PC-9 (cell line): ENCODE measurements at regions not wholly inside any gene's neighbourhood (a gene's known extent, or its start where the extent isn't known, plus 50 kb on each side); places are given as distances from the start of the nearest gene placed in this dataset.

Source experiments
- BruUV-seq: library from RNA; stranded (reverse); fragments of 400-500 nt; replicated peaks from 2 replicates; lab custom pipeline; 2021; lab: Mats Ljungman, UMichigan
- CTCF ChIA-PET: fragments of 300-600 bp; sonication (Branson Sonifier 250); formaldehyde crosslinking; loops from one replicate; lab custom pipeline; 2022; ENCODE audit warnings: antibody characterized with exemption; lab: Charles Lee
- POLR2A ChIA-PET: fragments of 300-600 bp; sonication (Branson Sonifier 250); formaldehyde crosslinking; loops from one replicate; lab custom pipeline; 2022; ENCODE audit warnings: antibody characterized with exemption; ENCODE audit not compliant: unreplicated experiment; lab: Charles Lee
- DNase-seq, 2 experiments: peaks; one replicate each; pipeline versions ENCODE4 v3.0.0 to v3.0.0-alpha.2; 2015 to 2022; ENCODE audit warnings: mixed read lengths in 1 of 2
- H2AFZ ChIP-seq: fragments of 200-600 bp; sonication (generic); 2 replicates; pipeline ENCODE4 v1.8.1; 2017; ENCODE audit warnings: antibody characterized with exemption
- H3F3A ChIP-seq: fragments of 200-600 bp; sonication (generic); 2 replicates; pipeline ENCODE4 v1.8.1; 2017; ENCODE audit warnings: antibody characterized with exemption, mild to moderate bottlenecking, low read depth; ENCODE audit not compliant: insufficient read depth
- H3K27ac ChIP-seq: fragments of 200-600 bp; sonication (generic); 2 replicates; pipeline ENCODE4 v1.6.1; 2016; ENCODE audit warnings: mixed run types
- H3K27me3 ChIP-seq: fragments of 200-600 bp; sonication (generic); 2 replicates; pipeline ENCODE4 v1.6.1; 2016; ENCODE audit warnings: low read depth, mixed run types; ENCODE audit not compliant: insufficient read depth
- H3K36me3 ChIP-seq: fragments of 200-600 bp; sonication (generic); 2 replicates; pipeline ENCODE4 v1.6.1; 2016; ENCODE audit warnings: low read depth, mixed run types
- H3K4me1 ChIP-seq: fragments of 200-600 bp; sonication (generic); replicated peaks from 2 replicates; pipeline ENCODE4 v1.6.1; 2016; ENCODE audit warnings: mixed run types; ENCODE audit not compliant: insufficient read depth
- H3K4me2 ChIP-seq: fragments of 200-600 bp; sonication (generic); 2 replicates; pipeline ENCODE4 v1.6.1; 2017; ENCODE audit warnings: mixed run types
- H3K4me3 ChIP-seq: fragments of 200-600 bp; sonication (generic); 2 replicates; pipeline ENCODE4 v1.6.1; 2016; ENCODE audit warnings: mixed run types
- H3K79me2 ChIP-seq: fragments of 200-600 bp; sonication (generic); 2 replicates; pipeline ENCODE4 v1.6.1; 2017; ENCODE audit warnings: low read depth, mixed run types
- H3K9me2 ChIP-seq: fragments of 200-600 bp; sonication (generic); 2 replicates; pipeline ENCODE4 v1.8.1; 2017; ENCODE audit warnings: mild to moderate bottlenecking; ENCODE audit not compliant: insufficient read depth
- H3K9me3 ChIP-seq: fragments of 200-600 bp; sonication (generic); 2 replicates; pipeline ENCODE4 v1.8.1; 2016; ENCODE audit warnings: low read depth; ENCODE audit not compliant: insufficient read depth
- H4K20me1 ChIP-seq: fragments of 200-600 bp; sonication (generic); 2 replicates; pipeline ENCODE4 v1.8.1; 2017; ENCODE audit not compliant: insufficient read depth
- EZH2 ChIP-seq: fragments of 200-600 bp; sonication (generic); IDR thresholded peaks from 2 replicates; pipeline ENCODE4 v1.8.0; 2017; ENCODE audit warnings: antibody characterized with exemption, low read depth
- intact Hi-C: fragments of 100-400 bp; cut with micrococcal nuclease; formaldehyde crosslinking; loops from one replicate; pipeline ENCODE4 v1.10.0; 2022; ENCODE audit not compliant: unreplicated experiment
- TF ChIP-seq, protein P1 (sequence below): fragments of 200-600 bp; sonication (generic); conservative IDR thresholded peaks from 2 replicates; pipeline ENCODE4 v1.6.1; 2017; ENCODE audit warnings: mixed run types, antibody characterized with exemption, mild to moderate bottlenecking, moderate library complexity

DNA sequence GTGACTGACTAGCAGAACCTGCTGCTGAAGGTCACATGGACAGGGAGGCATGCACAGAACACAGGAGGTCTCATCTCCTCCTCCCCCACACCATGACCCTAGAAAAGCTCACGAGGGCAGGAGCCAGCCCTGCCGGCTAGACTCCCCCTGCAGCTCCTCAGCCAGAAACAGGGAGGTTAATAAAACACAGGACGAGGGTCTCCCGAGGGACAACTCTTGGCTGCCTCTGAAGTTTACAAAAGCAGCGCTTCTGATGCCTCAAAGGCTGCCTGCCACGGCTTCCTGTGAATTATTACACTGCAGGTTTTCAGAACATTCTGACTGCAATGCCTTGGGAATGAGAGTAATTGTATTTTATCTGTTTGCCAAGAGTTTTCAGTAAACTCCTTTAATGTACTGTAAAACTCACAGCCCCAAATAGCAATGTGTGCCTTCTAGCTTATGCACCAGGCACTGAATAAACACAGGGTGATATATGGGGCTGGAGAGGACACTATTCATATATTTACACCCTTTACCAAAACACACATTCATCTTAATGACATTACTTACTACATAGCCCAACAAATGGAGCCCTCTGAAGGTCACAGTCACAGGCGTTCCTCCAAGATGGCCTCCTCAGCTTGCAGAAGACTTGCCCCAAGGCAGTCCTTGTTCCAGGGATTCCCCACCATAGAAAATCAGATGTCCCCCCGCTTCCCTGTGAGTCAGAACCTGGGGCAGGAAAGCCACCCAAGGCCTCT is 83.7 kb downstream of the C5orf15 start:
- H3K79me2 ChIP-seq = no peaks in the 10 kb centered on the region
- H3K4me2 ChIP-seq = no peak overlapping the region
- no peaks in the 10 kb centered on the region for H3K9me3 ChIP-seq
- no peaks in the 10 kb centered on the region for H3F3A ChIP-seq
- H3K27ac ChIP-seq = no peak overlapping the region
- H2AFZ ChIP-seq = no peak overlapping the region
- no peak for TF ChIP-seq EZH2
- TF ChIP-seq, protein P1, sequence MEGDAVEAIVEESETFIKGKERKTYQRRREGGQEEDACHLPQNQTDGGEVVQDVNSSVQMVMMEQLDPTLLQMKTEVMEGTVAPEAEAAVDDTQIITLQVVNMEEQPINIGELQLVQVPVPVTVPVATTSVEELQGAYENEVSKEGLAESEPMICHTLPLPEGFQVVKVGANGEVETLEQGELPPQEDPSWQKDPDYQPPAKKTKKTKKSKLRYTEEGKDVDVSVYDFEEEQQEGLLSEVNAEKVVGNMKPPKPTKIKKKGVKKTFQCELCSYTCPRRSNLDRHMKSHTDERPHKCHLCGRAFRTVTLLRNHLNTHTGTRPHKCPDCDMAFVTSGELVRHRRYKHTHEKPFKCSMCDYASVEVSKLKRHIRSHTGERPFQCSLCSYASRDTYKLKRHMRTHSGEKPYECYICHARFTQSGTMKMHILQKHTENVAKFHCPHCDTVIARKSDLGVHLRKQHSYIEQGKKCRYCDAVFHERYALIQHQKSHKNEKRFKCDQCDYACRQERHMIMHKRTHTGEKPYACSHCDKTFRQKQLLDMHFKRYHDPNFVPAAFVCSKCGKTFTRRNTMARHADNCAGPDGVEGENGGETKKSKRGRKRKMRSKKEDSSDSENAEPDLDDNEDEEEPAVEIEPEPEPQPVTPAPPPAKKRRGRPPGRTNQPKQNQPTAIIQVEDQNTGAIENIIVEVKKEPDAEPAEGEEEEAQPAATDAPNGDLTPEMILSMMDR = no peak
- no peak overlapping the region for H3K4me3 ChIP-seq
- DNase-seq = no peak
- ChIA-PET CTCF (no interaction called here), POLR2A (no interaction called here)
- no peaks in the 10 kb centered on the region for H3K4me1 ChIP-seq
- H3K9me2 ChIP-seq = no peaks in the 10 kb centered on the region
- intact Hi-C loops = no loop called here
- H3K27me3 ChIP-seq = no peaks in the 10 kb centered on the region
- no TSS peak for BruUV-seq
- no peaks in the 10 kb centered on the region for H4K20me1 ChIP-seq
- no peaks in the 10 kb centered on the region for H3K36me3 ChIP-seq

DNA sequence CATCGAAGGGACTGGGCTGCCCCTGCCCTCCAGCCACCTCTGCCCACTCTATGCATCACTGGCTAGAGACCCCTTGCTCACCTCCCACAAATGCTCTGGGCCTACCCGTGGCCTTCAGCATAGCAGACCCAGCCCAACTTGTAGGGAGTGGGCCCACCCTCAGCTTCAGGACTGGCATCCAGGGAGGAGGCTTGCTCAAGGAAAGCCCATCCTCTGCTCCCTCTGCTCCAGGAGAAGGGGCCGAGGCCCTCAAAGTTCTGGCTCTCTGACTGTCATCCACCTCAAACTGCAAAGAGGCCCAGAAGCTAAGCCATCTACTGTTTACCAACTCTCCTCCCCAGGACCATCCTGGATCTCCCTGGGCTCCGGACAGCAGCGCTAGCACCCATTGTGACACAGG is 84.5 kb downstream of the C5orf15 start:
- Histone ChIP-seq H2AFZ (no peak overlapping the region), H3K9me2 (no peaks in the 10 kb centered on the region), H3K4me3 (no peak overlapping the region), H3K4me2 (no peak overlapping the region), H3K36me3 (no peaks in the 10 kb centered on the region), H3F3A (no peaks in the 10 kb centered on the region), H4K20me1 (no peaks in the 10 kb centered on the region), H3K4me1 (no peaks in the 10 kb centered on the region), H3K9me3 (no peaks in the 10 kb centered on the region), H3K79me2 (no peaks in the 10 kb centered on the region), H3K27ac (no peak overlapping the region), H3K27me3 (no peaks in the 10 kb centered on the region)
- POLR2A ChIA-PET = no interaction called here
- intact Hi-C loops = no loop called here
- BruUV-seq = no TSS peak
- TF ChIP-seq, protein P1 = no peak
- TF ChIP-seq EZH2 = no peak
- no peak for DNase-seq
- CTCF ChIA-PET = no interaction called here

DNA sequence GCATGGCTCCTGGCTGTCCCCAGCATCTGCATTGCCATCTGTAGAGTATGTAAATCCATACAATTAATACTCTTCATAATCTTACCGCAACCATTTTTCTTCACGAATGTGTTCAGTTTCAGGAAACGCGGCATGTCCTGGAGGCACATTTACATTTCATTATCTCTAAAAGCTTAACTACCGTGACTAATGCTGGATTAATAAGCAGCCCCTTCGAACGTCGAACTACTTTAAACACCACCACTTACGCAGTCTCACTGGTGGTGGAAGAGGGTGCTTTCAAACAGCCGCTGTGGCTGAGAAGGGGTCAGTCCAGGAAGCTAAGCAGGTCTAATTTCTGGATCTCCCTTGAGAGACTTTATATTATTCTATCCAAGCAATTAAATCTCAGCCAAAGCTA is 85.6 kb downstream of the C5orf15 start:
- no TSS peak for BruUV-seq
- no peak overlapping the region for H3K4me2 ChIP-seq
- TF ChIP-seq EZH2 = no peak
- TF ChIP-seq, protein P1 = no peak

More for the DNA sequence above, 85.6 kb downstream of the C5orf15 start:
- H4K20me1 ChIP-seq = no peaks in the 10 kb centered on the region
- H2AFZ ChIP-seq = no peak overlapping the region
- no peaks in the 10 kb centered on the region for H3K79me2 ChIP-seq
- ChIA-PET CTCF (no interaction called here), POLR2A (no interaction called here)
- H3K4me1 ChIP-seq = no peaks in the 10 kb centered on the region
- H3K36me3 ChIP-seq = no peaks in the 10 kb centered on the region
- H3K27me3 ChIP-seq = no peaks in the 10 kb centered on the region
- H3F3A ChIP-seq = no peaks in the 10 kb centered on the region
- DNase-seq = no peak
- H3K9me2 ChIP-seq = no peaks in the 10 kb centered on the region
- no peak overlapping the region for H3K27ac ChIP-seq
- intact Hi-C loops = no loop called here
- no peaks in the 10 kb centered on the region for H3K9me3 ChIP-seq
- no peak overlapping the region for H3K4me3 ChIP-seq
